HG03039 (cell line): ENCODE measurements at regions not wholly inside any gene's neighbourhood (a gene's known extent, or its start where the extent isn't known, plus 50 kb on each side); places are given as distances from the start of the nearest gene placed in this dataset.

Experiments
- ATAC-seq: cut with Tn5 transposase; IDR thresholded peaks from one replicate; pipeline ENCODE4 v1.9.1; 2021; ENCODE audit warnings: mild to moderate bottlenecking, moderate library complexity; ENCODE audit not compliant: unreplicated experiment

- ATAC-seq = no peak
These were observed 112.4 kb upstream of the RND3 start for GRCh38 chr2:150599889-150600288.

- no peak for ATAC-seq
These were observed 110.9 kb upstream of the RND3 start for GRCh38 chr2:150598383-150598782.

DNA sequence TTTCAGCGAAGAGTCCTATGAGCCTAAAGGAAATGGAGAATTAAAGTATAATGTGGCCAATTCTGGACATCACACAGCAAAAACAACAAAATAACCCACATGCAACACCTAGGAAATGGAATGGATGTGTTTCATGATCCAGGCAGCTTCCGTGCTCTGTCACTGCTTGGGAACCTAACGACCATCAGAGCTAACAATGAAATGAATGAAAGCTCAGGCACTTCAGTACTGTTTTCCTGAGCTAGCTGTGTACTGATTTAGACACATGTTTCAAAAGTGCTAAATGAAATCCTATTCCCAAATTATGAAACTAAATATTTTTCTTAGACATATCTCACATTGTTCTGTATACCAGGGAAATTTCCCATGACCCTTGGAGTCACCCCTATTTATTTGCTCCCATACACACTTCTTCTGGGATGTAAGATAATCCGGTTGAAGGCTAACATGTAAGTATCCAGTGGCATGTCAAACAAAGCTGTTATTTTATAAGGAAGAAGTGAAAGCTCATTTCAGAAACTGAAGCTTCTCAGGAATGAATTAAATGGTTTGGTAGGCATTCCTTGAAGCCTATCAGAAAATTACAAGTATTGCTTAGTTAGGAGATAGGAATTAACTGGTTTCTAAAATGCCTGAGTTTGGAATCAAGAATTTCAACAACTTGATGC is 108.5 kb upstream of the RND3 start:
- ATAC-seq = no peak

DNA sequence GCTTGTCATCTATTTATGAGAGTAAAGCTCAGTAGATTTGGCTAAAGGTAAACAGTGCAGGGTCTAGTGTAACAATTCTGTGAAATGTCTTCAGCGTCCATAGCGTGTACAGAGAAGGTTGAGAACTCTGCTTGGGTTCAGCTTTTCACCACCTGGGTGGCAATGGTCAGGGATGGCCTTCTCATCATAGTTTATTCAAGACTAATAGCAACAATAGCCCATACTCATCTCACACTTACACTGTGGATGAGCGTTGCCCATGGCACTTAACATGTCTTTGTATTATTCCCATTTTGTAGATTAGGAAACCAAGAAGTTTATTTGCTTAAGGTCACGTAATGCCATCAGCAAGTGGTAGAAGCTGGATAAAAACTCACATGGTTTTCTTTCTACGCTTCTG is 106.8 kb upstream of the RND3 start:
- no peak for ATAC-seq

- ATAC-seq = no peak
These were observed 104.2 kb upstream of the RND3 start for GRCh38 chr2:150591496-150592285.

GRCh38 chr2:150589681-150590080 is 102.2 kb upstream of the RND3 start:
- no peak for ATAC-seq

GRCh38 chr2:150588506-150588870 is 101.0 kb upstream of the RND3 start:
- ATAC-seq = no peak

DNA sequence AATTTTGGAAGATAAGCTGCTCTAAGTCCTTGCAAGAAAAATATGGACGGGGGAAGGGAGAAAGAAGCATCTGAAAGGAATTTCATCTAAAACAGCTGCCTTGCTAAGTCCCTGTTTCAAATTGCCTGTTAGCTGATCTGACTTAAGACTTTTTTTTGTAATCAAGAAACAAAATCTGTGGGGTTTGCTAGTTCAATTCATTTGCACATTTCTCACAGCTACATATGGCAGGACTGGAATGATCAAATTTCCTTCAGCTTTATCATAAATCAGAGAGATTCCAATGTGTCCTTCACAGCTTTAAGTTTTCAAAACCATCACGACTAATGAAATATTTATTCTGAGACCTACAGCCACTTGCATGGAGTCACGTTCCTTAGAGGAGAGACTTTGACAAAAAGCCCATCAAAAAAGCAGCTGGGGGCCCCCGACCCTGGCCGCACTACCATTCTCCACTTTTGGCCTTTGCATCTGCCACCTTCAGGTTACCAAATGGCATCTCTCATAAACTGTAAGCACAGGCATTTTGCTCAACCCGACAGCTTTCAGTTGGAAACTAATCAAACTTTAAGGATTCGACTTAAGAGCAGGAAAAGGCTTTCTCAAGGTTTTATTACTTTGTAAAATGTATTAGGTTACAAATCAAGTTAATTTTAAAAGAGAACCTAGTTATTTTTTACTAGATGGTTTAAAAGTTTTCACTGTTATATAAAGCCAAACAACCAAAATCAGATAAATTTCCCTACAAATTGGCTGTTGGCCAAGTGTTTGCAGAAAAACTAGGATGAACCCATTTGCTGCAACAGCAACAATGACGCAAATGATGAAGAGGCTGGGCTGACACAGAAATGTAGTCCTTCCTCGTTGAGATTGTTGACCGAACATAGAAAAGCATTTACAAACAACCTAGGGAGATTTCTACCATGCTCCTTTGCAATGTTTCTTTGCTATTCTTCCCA is 100.4 kb upstream of the RND3 start:
- no peak for ATAC-seq

DNA sequence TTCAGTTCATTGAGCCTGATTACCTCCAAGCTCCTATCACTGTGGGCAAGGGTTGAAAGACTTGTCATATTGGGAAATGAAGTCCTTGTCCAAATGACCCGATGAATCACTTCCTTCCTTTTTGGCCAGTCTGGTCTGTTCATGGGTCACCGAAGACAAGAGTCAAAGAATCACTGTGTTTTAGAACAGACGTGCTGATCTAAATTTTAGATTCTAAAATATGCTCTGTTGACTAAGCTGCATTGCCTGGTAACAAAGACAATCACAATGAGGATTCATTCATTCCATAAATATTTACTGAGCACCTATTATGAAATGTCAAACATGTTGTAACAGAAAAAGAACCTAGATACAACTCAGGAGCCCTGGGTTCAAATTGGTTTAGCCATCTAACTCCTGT is 99.4 kb upstream of the RND3 start:
- ATAC-seq = no peak

- no peak for ATAC-seq
These were observed 97.9 kb upstream of the RND3 start for GRCh38 chr2:150585221-150585971.

DNA sequence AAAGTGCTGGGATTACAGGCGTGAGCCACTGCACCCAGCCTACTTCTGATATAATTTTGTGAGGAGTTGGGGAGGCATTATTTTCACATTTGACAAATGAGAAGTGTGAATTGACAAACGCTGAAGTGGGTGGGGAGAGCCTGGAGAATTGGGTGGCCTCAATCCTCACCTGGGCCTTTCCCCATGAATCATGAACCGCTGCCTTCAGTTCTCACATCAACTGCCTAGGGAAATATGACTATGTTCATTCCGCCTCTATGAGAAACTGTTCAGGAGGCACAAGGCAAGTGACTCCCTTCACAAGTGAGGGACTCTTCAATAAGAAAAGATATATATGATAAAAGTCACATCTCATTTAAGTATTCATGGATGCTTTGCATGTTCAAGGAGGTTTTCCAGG is 96.6 kb upstream of the RND3 start:
- no peak for ATAC-seq

GRCh38 chr2:150581717-150582472 is 94.4 kb upstream of the RND3 start:
- no peak for ATAC-seq

DNA sequence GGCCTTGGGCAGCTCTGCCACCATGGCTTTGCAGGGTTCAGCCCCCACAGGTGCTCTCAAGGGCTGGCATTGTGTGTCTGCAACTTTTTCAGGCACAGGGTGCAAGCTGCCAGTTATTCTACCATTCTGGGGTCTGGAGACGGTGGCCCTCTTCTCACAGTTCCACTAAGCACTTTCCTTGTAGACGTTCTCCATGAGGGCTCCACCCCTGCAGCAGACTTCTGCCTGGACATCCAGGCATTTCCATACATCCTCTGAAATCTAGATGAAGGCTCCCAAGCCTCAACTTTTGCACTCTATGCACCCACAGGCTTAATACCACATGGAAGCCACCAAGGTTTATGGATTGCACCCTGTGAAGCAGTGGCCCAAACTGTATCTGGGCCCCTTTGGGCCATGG is 91.0 kb upstream of the RND3 start:
- no peak for ATAC-seq

DNA sequence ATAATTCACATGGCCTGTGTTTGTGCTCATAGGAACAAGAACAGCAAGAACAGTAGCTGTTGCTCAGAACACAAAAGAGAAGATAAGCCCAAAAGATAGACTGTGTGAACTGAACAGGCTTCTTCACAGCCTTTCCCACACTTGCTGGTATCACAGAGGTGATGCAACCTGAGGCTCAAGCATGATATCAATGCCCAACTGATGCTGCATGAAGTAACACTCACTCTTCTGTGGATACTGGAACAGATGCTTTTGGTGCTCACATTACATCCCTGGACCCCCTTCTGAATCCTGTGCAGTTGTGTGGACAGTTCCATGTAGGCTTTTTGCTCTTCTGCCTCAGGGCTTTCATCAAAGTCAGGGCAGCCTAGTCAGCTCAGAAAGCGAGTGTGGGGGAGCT is 88.4 kb upstream of the RND3 start:
- no peak for ATAC-seq

DNA sequence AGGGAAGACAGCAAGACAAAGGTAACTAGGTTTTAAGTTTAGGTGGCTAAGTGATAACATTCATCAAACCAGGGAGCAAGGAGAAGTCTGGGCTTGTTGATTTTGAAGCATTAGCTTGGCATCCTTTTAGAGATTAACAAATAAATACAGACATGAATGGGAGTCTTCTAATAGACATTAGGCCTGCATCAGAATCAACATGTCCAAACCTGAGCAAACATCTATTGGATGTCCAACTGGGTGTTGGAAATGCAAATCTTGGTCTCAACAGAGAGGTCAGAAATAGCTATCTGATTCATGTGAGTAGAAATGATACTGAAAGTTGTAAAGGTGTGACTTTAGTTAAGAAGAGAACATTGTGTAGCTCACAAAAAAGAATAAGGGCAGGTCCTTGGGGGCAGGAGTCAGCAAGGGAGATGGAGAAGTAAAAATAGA is 85.5 kb upstream of the RND3 start:
- ATAC-seq = peak; percentile 92

- ATAC-seq = no peak
These were observed 84.8 kb upstream of the RND3 start for GRCh38 chr2:150572194-150572766.

DNA sequence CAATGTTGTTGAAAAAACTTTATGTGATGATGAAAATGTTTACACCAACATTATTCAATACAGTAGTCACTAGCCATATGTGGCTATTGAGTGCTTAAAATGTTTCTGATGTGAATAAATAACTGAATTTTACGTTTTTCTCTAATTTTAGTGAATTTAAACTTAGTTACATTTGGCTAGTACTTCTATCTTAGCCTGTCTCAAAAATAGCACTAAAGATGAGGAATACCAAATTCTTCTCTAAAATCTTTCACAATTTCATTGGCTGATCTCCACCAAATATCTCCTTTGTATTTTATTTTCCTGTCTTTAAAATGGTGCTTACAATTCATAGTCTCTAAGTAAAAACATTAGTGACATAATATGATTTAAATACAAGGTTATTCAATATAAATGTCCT is 83.7 kb upstream of the RND3 start:
- no peak for ATAC-seq

- no peak for ATAC-seq
These were observed 83.2 kb upstream of the RND3 start for GRCh38 chr2:150570712-150571111.

DNA sequence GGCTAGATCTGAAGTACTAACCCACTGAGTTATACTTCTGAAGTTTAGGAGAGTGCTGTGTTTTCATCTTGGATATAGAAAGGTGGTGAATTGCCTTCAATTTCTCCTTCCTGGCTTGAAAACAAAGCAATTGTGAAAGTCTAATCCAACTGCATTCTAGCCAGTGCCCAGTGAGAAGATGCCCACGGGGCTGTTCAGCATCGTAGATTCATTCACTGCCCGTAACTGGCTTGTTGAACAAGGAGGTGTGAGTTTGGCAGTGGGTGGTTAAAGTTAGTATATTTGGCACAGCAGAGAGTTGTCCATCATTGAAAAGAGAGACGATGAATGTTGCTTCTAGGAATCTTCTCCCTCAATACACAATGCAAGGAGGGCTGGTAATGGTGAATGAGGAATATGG is 82.3 kb upstream of the RND3 start:
- no peak for ATAC-seq
